ENCODE measurements at regions not wholly inside any gene's neighbourhood (a gene's known extent, or its start where the extent isn't known, plus 50 kb on each side); places are given as distances from the start of the nearest gene placed in this dataset.
"Not testable (repeated sequence)": the region's sequence is repeated elsewhere in the genome, so short reads cannot be mapped to it uniquely, and the experiment has no call there.

GRCh38 chr1:189627427-189627826 lies 850.2 kb downstream of the BRINP3 start:
- no peak for DNase-seq

GRCh38 chr1:189628857-189629256 lies 848.8 kb downstream of the BRINP3 start:
- DNase-seq, result no peak

- DNase-seq, result no peak
Measured at GRCh38 chr1:189633658-189634057, 844.0 kb downstream of the BRINP3 start.

- no peak for DNase-seq
Measured at GRCh38 chr1:189637041-189637440, 840.6 kb downstream of the BRINP3 start.

GRCh38 chr1:189644156-189644555 lies 833.5 kb downstream of the BRINP3 start:
- not testable (repeated sequence) for DNase-seq

GRCh38 chr1:189644970-189645369 lies 832.7 kb downstream of the BRINP3 start:
- no peak for DNase-seq

- no peak for DNase-seq
Measured at GRCh38 chr1:189646066-189646465, 831.6 kb downstream of the BRINP3 start.

GRCh38 chr1:189654906-189655305 lies 822.8 kb downstream of the BRINP3 start:
- DNase-seq, result no peak

- no peak for DNase-seq
Measured at GRCh38 chr1:189656628-189657530, 820.8 kb downstream of the BRINP3 start.

GRCh38 chr1:189657715-189658114 lies 819.9 kb downstream of the BRINP3 start:
- no peak for DNase-seq

- DNase-seq, result no peak
Measured at GRCh38 chr1:189658381-189658780, 819.3 kb downstream of the BRINP3 start.

GRCh38 chr1:189659731-189660130 lies 817.9 kb downstream of the BRINP3 start:
- no peak for DNase-seq

GRCh38 chr1:189662190-189662589 lies 815.5 kb downstream of the BRINP3 start:
- no peak for DNase-seq

GRCh38 chr1:189669846-189670245 lies 807.8 kb downstream of the BRINP3 start:
- DNase-seq, result no peak

GRCh38 chr1:189673217-189673616 lies 804.4 kb downstream of the BRINP3 start:
- no peak for DNase-seq

- no peak for DNase-seq
Measured at GRCh38 chr1:189675712-189676244, 801.9 kb downstream of the BRINP3 start.

- DNase-seq, result no peak
Measured at GRCh38 chr1:189678779-189679178, 798.9 kb downstream of the BRINP3 start.

- DNase-seq, result no peak
Measured at GRCh38 chr1:189681252-189681919, 796.3 kb downstream of the BRINP3 start.

GRCh38 chr1:189682591-189682990 lies 795.1 kb downstream of the BRINP3 start:
- no peak for DNase-seq

GRCh38 chr1:189686288-189686687 lies 791.4 kb downstream of the BRINP3 start:
- no peak for DNase-seq

- no peak for DNase-seq
Measured at GRCh38 chr1:189693140-189693539, 784.5 kb downstream of the BRINP3 start.

GRCh38 chr1:189696297-189696696 lies 781.4 kb downstream of the BRINP3 start:
- DNase-seq, result no peak

- no peak for DNase-seq
Measured at GRCh38 chr1:189697113-189697512, 780.6 kb downstream of the BRINP3 start.

- no peak for DNase-seq
Measured at GRCh38 chr1:189701606-189702005, 776.1 kb downstream of the BRINP3 start.

Measured in NCI-H2081 treated with DMSO at 0.1 percent for 48 hours (cell line).